ENCODE measurements at regions not wholly inside any gene's neighbourhood (a gene's known extent, or its start where the extent isn't known, plus 50 kb on each side); places are given as distances from the start of the nearest gene placed in this dataset.
"Not testable (repeated sequence)": the region's sequence is repeated elsewhere in the genome, so short reads cannot be mapped to it uniquely, and the experiment has no call there.

- FAIRE-seq: no peak
Measured at GRCh38 chr4:180219080-180219479, 2024.1 kb upstream of the TENM3 start.

DNA sequence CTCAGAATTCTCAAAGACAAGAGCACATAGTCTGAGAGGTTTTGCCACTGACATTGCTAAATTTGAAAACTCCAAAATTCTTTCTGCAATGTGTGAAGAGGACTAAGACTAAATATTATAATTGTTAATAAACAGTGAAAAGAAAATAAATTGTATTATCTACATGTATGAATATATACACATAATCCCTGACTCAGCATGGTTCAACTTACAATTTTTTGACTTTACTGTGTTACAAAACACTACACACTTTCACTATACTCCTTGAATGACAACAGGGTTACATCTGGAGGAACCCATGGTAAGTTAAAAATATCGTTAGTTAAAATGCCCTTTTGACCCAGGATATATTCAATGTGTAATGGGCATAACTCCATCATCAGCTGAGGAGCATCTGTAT is 2017.2 kb upstream of the TENM3 start:
- FAIRE-seq: no peak

- no peak for FAIRE-seq
Measured at GRCh38 chr4:180234730-180235129, 2008.5 kb upstream of the TENM3 start.

GRCh38 chr4:180240670-180241069 is 2002.5 kb upstream of the TENM3 start:
- FAIRE-seq: no peak

DNA sequence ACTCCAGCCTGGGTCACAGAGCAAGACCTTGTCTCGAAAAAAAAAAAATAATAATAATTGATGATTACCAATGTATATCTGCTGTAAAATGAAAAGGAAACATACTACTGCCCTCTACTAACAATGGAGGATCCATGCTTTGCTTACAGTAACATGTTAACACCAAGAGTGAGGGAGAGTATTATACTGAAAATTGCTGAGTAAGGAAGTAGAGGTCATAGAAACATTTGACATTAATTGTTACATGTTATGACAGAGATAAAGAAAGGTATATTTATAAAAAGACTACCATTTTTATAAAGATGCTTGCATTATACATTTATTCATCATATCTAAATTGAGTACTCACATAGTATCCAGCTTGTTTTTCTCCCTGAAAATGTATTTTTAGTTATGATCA is 1989.8 kb upstream of the TENM3 start:
- FAIRE-seq: no peak

DNA sequence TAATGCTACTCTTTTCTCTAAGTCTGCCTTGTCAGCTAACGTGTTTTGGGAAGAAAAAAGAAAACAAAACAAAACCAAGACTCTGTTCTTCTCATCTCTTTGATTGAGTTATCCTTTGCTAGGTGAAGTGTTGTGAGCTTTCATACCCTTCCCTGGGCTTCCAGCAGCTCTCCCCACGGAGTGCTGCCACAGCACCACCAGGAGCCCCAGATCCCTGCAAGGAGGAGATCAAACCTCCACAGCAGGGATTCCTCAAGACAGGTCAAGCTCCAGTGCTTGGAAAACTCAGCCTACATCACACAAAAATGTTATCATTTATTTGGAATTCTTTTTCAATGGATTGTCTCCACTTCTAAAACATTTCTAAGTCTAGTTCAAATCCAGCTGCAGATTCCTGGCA is 1981.9 kb upstream of the TENM3 start:
- no peak for FAIRE-seq

GRCh38 chr4:180280076-180280475 is 1963.1 kb upstream of the TENM3 start:
- no peak for FAIRE-seq

DNA sequence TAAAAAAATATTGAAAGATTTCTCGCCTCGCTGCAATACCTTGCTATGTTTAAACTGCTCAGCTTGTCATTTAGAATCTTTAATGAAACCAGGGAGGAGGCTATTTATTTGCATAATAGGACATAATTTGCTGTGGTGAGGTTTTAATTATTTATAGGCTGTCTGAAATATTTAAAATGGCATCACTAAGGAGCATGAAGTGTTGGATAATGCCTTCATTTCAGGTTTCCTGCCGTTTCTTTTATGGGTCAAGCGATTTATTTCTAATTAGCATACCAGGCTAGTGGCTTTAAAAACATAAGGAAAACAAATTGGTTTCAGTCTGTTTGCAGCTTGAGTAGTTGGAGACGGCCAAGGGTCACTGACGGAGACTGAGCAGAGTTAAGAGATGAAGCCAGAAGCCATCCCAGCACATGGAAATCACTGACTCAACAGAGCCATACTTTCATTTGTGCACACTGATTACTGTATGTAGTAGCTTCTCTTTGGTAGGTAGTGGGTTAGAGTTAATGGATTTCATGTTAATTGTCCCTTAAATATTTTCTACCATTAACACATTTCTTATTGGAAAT is 1962.4 kb upstream of the TENM3 start:
- no peak for FAIRE-seq

DNA sequence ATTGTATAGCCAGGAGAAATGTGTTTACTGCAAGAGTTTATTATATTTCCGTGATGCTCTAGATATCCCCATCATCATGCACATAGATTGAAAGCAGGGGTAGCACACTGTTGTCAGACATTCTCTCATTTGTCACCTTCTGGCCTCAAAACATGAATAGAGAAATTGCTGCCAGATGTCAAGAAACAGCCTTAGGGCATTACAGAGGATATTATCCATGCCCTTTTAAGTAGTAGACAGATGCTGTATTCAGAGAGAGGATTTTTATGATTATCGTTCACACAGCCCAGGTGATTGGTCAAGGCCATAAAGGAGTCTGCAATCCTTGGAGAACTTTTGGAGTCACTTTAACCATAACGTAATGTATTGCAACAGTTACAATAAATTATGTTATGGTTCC is 1961.5 kb upstream of the TENM3 start:
- FAIRE-seq: no peak

GRCh38 chr4:180284267-180284666 is 1958.9 kb upstream of the TENM3 start:
- FAIRE-seq: no peak

DNA sequence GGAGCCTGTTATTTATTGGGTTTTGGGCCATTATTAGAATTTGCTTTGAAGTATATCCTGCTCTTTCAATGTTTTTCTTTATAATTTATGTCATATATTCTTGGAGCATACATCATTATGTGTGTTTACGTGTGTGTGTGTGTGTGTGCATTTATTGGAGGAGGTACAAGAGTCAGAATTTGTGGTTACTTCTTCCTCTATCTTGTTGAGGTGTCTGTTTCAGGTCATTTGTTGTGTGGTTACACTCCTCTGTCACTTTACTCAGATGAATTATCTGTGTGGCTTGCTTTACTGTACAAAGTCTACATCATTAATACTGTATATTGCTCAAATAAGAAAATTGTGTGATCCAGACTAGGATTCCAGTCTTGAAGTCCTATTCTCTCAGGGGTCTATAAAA is 1957.4 kb upstream of the TENM3 start:
- FAIRE-seq: no peak

- no peak for FAIRE-seq
Measured at GRCh38 chr4:180292339-180292738, 1950.9 kb upstream of the TENM3 start.

DNA sequence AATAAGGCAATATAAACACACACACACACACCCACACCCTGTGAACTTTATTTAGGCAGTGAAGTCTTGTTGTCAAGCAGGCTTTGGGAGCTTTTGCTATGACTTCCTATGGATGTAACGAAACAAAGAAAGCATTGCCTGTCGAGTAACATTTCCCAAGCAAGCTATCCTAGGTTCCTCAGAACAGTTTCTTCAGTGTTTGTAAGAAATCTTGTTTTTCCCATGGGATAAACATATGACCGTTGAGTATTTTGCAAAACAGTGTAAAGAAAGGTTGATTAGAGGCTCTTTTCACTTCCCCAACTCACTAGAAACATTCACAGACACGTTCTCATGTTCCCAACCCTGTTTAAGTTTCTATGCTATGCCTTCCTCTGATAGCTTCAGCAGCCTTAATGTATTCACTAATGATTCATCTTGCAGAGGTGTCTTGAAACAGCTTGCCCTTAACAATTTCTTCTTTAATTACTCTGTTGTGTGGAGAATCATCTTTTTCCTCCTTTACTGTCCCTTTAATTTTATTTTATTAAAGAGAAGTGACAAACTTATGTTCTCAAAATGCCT is 1947.1 kb upstream of the TENM3 start:
- FAIRE-seq: no peak

DNA sequence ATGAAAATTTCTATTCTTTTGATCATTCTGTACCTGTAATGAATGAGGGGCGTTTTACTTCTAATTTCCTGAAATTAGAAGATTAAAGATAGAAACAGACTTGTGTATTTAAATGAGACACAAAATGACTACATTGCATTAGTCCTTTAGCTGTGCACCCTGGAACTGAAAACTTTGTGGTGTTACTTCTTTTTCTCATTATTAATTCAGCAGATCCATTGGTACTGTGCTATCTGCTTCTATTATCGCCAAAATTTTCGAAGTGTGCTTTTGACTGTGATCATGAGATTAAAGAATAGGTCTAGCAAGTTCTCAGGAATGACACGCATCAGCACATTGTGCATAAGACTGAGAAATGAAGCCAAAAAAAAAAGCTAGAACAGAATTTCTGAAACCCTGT is 1938.9 kb upstream of the TENM3 start:
- no peak for FAIRE-seq

DNA sequence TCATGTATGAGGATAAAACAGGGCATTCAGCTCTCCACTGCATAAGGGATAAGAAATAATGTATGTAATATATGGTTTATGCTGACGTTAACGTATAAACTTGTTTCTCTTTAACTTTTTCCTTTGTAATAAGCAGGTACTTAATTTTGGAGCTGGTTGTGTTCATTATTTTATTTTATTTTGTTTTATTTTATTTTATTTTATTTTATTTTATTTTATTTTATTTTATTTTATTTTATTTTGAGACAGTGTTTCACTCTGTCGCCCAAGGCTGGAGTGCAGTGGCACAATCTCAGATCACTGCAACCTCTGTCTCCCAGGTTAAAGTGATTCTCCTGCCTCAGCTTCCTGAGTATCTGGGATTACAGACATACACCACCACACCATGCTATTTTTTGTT is 1932.6 kb upstream of the TENM3 start:
- no peak for FAIRE-seq

DNA sequence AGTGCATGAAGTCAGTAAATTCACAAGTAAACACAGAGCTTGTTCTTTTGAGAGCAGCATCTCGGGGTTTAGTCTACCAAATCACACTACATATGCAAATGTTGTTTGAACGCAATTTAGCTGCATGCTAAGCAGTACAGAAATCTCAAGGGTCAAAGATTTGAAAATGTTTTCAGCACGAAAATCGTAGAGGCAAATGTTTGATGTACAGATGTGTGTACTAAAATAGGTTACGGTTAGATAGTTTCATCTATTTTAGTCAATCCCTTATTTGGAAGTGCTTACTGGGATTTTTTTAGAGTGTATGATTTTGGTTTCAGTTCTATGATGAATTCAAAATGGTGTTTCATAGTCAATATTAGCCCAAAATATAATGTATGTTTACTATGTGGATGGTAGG is 1928.2 kb upstream of the TENM3 start:
- FAIRE-seq: no peak

DNA sequence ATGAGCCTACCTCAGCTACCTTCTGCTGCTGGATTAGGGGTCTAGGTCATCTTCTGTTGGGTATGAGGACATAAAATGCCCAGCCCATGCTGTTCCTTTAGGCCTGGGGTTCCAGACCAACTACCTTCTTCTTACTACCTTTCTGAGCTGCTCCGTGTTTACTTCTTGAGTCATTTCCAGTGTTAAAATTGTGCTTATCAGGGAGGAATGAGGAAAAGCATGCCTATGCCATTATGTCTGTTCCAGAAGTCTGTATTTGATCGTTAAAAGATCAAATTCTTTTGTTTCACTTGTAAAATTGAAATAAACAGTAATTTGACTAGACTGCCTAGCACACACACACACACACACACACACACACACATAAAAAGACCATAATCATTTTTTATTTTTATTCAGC is 1912.7 kb upstream of the TENM3 start:
- FAIRE-seq: no peak

DNA sequence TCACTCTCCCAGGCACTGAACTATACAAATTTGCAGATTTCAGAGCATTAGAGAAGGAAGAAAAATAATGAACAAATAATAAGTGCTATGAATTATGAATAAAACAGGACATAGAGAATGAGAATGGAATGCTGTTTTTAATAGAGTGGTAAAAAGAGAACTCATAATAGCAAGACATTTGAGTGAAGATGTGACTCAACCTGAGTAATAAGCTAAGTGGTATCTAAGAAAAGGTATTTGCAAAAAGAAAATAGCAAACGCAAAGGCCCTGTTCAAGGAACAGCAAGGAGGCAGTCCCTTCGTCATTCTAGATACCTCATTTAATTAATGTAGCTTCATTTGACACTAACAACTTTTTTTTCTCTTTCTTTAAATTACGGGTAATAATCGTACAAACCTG is 1910.0 kb upstream of the TENM3 start:
- FAIRE-seq: no peak

- FAIRE-seq: no peak
Measured at GRCh38 chr4:180335566-180335965, 1907.6 kb upstream of the TENM3 start.

GRCh38 chr4:180336494-180337090 is 1906.6 kb upstream of the TENM3 start:
- no peak for FAIRE-seq

DNA sequence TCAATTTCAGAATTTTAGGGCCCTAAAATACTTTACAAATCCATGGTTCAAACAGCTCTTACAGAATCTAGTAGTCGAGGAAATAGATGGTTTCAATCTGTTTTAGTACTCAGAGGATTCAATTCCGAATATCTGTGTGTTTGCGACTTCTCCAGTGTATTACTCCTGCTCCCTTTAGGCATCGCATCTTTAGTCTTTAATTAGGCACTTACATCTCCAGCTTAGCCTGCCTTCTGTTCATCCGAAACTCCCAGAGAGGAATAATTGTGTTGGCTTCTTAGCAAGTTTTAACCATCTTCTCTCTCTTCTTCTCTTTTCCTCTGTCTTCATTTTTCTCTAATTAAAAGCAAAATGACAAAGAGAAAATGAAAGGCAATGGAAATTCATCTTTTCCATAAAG is 1901.3 kb upstream of the TENM3 start:
- FAIRE-seq: no peak

DNA sequence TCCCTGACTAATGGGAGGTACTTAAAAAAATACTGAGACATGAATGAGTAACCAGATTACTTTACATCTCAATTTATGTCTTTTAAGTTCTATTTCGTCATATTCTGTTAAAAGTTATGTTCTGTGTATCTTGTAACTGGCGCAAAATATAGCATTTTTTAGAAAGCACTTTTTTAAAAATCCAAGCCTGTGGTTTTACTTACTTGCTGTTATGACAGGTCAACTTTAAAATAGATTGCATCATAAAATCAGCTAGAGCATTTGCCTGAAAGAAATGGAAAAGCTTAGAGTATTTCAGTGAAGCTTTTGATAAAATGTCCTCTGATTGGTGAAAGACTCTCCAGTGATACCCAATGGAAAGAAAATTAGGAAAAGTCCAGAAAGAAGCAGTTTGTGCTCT is 1892.3 kb upstream of the TENM3 start:
- no peak for FAIRE-seq

DNA sequence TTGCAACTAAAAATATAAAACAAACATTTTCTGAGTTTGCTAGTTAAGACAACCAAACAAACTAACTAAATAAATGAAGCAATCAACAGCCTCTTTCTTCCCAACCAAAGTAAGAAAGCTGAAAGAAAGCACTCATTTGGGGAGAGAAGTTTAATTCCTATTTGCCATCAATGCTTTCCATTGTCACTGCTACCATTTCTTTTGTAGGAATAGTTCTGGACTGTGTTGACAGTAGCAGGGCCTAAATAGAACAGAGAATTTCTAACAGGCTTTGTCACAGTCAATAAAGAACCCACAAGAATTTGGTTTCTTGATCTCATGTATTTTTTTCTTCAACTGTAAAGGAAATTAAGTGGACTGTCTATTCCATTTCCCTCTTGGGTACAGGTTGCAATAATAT is 1886.4 kb upstream of the TENM3 start:
- FAIRE-seq: no peak

DNA sequence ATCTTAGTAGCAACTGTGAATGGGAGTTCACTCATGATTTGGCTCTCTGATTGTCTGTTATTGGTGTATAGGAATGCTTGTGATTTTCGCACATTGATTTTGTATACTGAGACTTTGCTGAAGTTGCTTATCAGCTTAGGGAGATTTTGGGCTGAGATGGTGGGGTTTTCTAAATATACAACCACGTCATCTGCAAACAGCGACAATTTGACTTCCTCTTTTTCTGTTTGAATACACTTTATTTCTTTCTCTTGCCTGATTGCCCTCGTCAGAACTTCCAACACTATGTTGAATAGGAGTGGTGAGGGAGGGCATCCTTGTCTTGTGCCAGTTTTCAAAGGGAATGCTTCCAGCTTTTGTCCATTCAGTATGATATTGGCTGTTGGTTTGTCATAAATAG is 1883.1 kb upstream of the TENM3 start:
- FAIRE-seq: not testable (repeated sequence)

DNA sequence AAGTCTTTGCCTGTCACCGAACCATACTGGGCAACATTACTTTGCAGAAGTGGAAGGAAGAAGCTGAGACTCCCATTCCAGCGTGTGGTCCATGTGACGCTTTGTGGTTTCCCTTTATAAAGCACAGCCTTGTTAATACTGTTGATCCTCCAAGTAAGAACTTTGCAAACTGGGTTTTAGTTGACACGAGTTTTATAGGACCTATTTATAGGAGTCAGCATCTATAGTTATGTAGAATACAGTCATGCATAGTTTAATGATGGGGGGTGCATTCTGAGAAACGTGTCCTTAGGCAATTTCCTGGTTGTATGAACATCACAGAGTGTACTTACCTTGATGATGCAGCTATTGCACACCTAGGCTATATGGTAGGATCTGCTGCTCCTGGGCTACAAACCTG is 1879.4 kb upstream of the TENM3 start:
- FAIRE-seq: no peak
